Epithelial cell of prostate (primary cell): ENCODE measurements at regions not wholly inside any gene's neighbourhood (a gene's known extent, or its start where the extent isn't known, plus 50 kb on each side); places are given as distances from the start of the nearest gene placed in this dataset.
"Not testable (repeated sequence)": the region's sequence is repeated elsewhere in the genome, so short reads cannot be mapped to it uniquely, and the experiment has no call there.

Experiments
- DNase-seq: peaks from one replicate; pipeline ENCODE4 v3.0.0-alpha.2; 2011; ENCODE audit warnings: low read depth, low spot score
- H3K27ac ChIP-seq: fragments of 450-650 bp; 2 replicates; pipeline ENCODE4 v1.5.1; 2017; ENCODE audit warnings: mild to moderate bottlenecking

- no peak overlapping the region for H3K27ac ChIP-seq
- DNase-seq: no peak
These were observed 1091.8 kb upstream of the ATXN7L3B start for GRCh38 chr12:73445658-73446324.

GRCh38 chr12:73452672-73453469, 1084.8 kb upstream of the ATXN7L3B start:
- no peak overlapping the region for H3K27ac ChIP-seq
- no peak for DNase-seq

- DNase-seq: no peak
These were observed 1077.4 kb upstream of the ATXN7L3B start for GRCh38 chr12:73460212-73460611.

GRCh38 chr12:73465106-73465505, 1072.5 kb upstream of the ATXN7L3B start:
- H3K27ac ChIP-seq: no peak overlapping the region
- no peak for DNase-seq

More at GRCh38 chr12:73460212-73460611, 1077.4 kb upstream of the ATXN7L3B start:
- H3K27ac ChIP-seq: no peak overlapping the region

- DNase-seq: no peak
- no peak overlapping the region for H3K27ac ChIP-seq
These were observed 1051.4 kb upstream of the ATXN7L3B start for GRCh38 chr12:73486256-73486655.

GRCh38 chr12:73506611-73507010, 1031.0 kb upstream of the ATXN7L3B start:
- no peak overlapping the region for H3K27ac ChIP-seq
- DNase-seq: no peak

- no peak overlapping the region for H3K27ac ChIP-seq
- DNase-seq: no peak
These were observed 1023.0 kb upstream of the ATXN7L3B start for GRCh38 chr12:73514672-73515071.

- no peak for DNase-seq
- H3K27ac ChIP-seq: no peak overlapping the region
These were observed 1019.8 kb upstream of the ATXN7L3B start for GRCh38 chr12:73517859-73518258.

GRCh38 chr12:73529231-73529630, 1008.4 kb upstream of the ATXN7L3B start:
- DNase-seq: no peak

GRCh38 chr12:73529954-73530353, 1007.7 kb upstream of the ATXN7L3B start:
- no peak for DNase-seq
- H3K27ac ChIP-seq: no peak overlapping the region

More at GRCh38 chr12:73529231-73529630, 1008.4 kb upstream of the ATXN7L3B start:
- no peak overlapping the region for H3K27ac ChIP-seq

GRCh38 chr12:73531752-73532151, 1005.9 kb upstream of the ATXN7L3B start:
- no peak for DNase-seq
- no peak overlapping the region for H3K27ac ChIP-seq

- H3K27ac ChIP-seq: no peak overlapping the region
- no peak for DNase-seq
These were observed 990.2 kb upstream of the ATXN7L3B start for GRCh38 chr12:73547421-73547820.

GRCh38 chr12:73585136-73585535, 952.5 kb upstream of the ATXN7L3B start:
- DNase-seq: no peak

GRCh38 chr12:73589220-73589619, 948.4 kb upstream of the ATXN7L3B start:
- no peak overlapping the region for H3K27ac ChIP-seq
- no peak for DNase-seq

More at GRCh38 chr12:73585136-73585535, 952.5 kb upstream of the ATXN7L3B start:
- no peak overlapping the region for H3K27ac ChIP-seq

- DNase-seq: no peak
- no peak overlapping the region for H3K27ac ChIP-seq
These were observed 939.0 kb upstream of the ATXN7L3B start for GRCh38 chr12:73598626-73599025.

- H3K27ac ChIP-seq: no peak overlapping the region
- DNase-seq: no peak
These were observed 938.4 kb upstream of the ATXN7L3B start for GRCh38 chr12:73599268-73599667.

- H3K27ac ChIP-seq, DNase-seq: not testable (repeated sequence)
These were observed 931.7 kb upstream of the ATXN7L3B start for GRCh38 chr12:73605925-73606324.

GRCh38 chr12:73612551-73612950, 925.1 kb upstream of the ATXN7L3B start:
- H3K27ac ChIP-seq: no peak overlapping the region

GRCh38 chr12:73623421-73623820, 914.2 kb upstream of the ATXN7L3B start:
- DNase-seq: no peak
- no peak overlapping the region for H3K27ac ChIP-seq

More at GRCh38 chr12:73612551-73612950, 925.1 kb upstream of the ATXN7L3B start:
- no peak for DNase-seq

- H3K27ac ChIP-seq: no peak overlapping the region
- no peak for DNase-seq
These were observed 912.4 kb upstream of the ATXN7L3B start for GRCh38 chr12:73625226-73625625.

- DNase-seq: no peak
These were observed 908.5 kb upstream of the ATXN7L3B start for GRCh38 chr12:73629171-73629570.

More at GRCh38 chr12:73629171-73629570, 908.5 kb upstream of the ATXN7L3B start:
- H3K27ac ChIP-seq: no peak overlapping the region
